KOPT-K1 (cell line): ENCODE measurements at regions not wholly inside any gene's neighbourhood (a gene's known extent, or its start where the extent isn't known, plus 50 kb on each side); places are given as distances from the start of the nearest gene placed in this dataset.

ENCODE experiments used
- H3K27ac ChIP-seq: fragments of 200-600 bp; sonication (generic); 2 replicates; pipeline ENCODE4 v1.5.1; 2016; ENCODE audit warnings: antibody characterized with exemption, mild to moderate bottlenecking, low read depth, low read length; ENCODE audit not compliant: poor library complexity, severe bottlenecking
- H3K36me3 ChIP-seq: fragments of 200-600 bp; sonication (generic); 2 replicates; pipeline ENCODE4 v1.5.1; 2017; ENCODE audit warnings: antibody characterized with exemption, mild to moderate bottlenecking, low read length, moderate library complexity; ENCODE audit not compliant: insufficient read depth
- H3K9me3 ChIP-seq: fragments of 200-600 bp; sonication (generic); 2 replicates; pipeline ENCODE4 v1.5.1; 2017; ENCODE audit warnings: antibody characterized with exemption, low read length, mild to moderate bottlenecking; ENCODE audit not compliant: insufficient read depth, poor library complexity, severe bottlenecking

DNA sequence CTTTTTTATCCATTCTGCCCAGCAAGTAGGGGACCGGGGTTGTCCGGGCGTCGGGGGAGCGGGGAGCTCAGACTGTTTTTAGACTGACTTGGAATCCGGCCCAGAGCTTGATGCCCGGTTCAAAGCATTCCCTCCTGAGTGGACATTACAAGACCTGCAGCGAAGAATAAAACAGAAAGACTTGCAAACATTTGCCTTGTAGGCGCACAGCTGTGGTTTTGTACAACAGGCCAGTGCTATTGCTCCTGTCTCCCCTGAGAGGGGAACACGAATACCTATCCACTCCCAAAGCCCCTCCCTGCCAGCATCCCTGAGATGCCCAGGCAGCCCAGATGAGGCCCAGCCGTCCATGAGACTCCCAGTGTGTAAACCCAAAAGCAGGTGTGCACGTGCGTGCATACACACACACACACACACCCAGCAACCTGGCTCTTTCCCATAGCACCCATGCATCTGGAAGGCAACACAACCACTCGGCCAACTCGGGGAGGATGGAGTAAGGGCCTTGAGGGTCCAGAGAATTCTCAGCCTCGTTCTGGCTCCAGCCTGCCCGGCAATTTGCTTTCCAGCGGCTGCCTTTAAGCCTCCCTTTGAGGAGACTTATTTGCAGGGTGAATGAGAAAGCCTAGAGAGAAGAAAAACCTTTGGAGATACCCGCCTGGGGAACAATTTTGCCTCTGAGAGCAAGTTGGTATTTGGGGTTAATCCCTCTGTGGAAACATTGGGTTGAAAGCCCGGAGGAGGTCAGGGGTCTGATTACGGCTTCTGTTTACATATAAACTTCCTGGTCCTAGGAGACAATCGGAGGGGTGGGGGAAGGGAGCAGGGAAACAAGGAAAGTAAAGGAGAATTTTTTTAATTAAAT lies 161.0 kb upstream of the HES1 start:
- Histone ChIP-seq H3K36me3 (no peaks in the 10 kb centered on the region), H3K27ac (no peak overlapping the region), H3K9me3 (no peaks in the 10 kb centered on the region)

DNA sequence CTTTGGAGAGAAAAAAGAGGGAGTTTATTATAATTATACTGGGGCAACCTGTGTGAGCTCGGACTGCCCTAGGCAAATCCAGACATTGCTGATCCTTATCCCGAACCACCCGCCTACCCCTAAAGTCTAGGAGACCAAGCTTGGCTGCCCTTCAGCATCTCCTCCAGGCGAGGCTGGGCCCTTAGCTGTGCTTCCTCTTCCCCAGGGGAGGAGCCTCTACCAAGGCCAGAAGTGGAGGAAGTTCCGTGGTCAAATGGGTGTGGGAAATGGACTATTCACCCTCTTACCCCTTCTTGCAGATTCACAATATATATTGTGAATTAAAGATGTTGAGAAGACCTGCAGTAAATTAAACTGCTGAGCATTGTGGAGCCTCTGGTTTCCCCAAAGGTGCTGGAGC lies 158.3 kb upstream of the HES1 start:
- no peaks in the 10 kb centered on the region for H3K36me3 ChIP-seq
- no peak overlapping the region for H3K27ac ChIP-seq
- no peaks in the 10 kb centered on the region for H3K9me3 ChIP-seq

DNA sequence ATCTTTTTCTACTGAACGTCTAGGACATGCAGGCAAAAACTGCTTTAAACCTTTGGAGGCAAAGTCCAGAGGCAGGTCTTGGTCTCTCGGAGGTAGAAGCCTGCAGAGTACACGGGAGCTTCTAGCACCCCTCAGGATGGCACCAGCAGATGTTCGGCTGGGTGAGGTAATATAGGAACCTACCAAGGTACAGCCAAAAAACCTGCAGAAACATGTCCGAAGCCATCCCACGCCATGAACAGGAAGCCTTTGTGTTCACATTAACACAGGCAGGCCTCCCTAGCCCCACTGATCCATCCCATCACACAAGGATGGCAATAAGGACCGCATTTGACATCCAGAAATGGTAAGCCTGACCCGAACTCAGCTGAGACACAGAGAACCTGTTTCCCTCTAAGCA lies 157.9 kb upstream of the HES1 start:
- Histone ChIP-seq H3K36me3 (no peaks in the 10 kb centered on the region), H3K27ac (no peak overlapping the region), H3K9me3 (no peaks in the 10 kb centered on the region)

DNA sequence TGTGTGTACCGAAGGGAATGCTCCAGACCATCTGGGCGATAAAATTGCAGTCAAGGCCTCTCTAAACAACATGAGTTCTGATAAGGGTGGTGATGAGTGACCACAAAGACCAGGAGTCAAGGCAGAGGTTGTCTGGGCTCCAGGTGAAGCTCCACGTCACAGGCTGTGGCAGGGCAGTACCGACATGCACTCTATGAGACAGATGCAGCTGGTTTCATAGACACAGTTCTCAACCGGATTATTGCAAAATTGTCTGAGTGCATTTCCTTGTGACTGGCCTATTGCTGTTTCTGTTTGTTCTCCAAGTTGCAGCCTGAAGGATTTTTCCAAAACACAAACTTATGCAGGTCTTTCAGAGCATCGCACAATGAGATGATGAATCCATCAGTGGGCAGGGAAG lies 157.5 kb upstream of the HES1 start:
- H3K9me3 ChIP-seq = no peaks in the 10 kb centered on the region
- no peak overlapping the region for H3K27ac ChIP-seq
- H3K36me3 ChIP-seq = no peaks in the 10 kb centered on the region

DNA sequence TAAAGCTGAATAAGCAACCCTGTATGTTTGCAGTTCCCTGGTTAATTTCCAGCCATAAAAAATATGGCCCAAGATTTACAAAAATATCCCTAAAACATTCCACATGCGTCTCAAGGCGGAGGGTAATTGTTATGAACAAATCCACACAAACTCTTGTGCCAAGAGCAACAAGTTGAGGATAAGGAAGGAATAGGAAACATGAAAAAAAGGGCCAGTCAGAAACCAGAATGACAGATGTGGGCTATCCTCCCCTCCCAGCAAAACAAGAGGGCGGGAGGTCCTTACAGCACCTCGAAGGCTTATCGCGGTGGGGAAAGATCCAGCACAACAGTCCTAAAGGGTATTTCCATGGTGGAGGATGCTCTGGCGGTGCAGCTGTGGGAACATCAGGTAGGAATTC lies 155.6 kb upstream of the HES1 start:
- no peak overlapping the region for H3K27ac ChIP-seq
- no peaks in the 10 kb centered on the region for H3K36me3 ChIP-seq

DNA sequence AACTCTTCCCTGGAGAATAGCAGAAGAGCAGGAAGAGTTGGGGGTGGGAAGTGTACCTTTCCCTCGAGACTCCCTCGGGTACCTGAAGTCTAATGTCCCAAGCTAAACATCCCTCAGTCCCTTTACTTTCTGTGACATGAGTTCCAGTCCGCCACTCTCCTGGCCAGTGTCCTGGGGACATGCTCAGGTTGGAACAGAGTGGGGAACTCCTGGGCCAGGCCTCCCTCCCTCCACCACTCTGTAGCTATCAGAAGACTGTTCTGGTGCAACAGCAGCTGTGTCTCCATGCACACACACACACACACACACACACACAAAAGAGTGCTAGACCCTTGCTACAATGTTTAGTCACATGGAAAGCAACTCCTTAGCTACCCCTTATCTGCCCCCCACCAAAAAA lies 155.0 kb upstream of the HES1 start:
- no peak overlapping the region for H3K27ac ChIP-seq
- no peaks in the 10 kb centered on the region for H3K36me3 ChIP-seq
- H3K9me3 ChIP-seq = no peaks in the 10 kb centered on the region

More for the DNA sequence above, 155.6 kb upstream of the HES1 start:
- H3K9me3 ChIP-seq = no peaks in the 10 kb centered on the region

DNA sequence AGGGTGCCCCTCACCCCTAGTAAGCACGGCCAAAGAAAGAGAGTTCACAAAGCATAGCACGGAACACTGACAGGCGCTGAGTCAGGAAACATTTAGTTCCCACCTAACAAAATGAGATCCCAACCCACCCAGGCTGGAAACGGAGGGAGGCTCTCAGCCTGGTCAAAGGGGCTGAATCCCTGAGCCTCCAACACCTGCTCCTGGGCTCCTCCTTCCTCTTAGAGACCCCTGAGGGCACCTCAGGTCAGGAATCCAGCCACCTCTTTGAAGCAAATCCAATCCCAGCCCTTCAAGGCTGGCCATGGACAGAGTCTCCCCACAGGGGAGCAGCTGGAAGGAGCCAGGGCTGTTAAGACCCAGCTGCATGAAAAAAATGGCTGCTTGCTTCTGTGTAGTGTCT lies 154.4 kb upstream of the HES1 start:
- Histone ChIP-seq H3K27ac (no peak overlapping the region), H3K9me3 (no peaks in the 10 kb centered on the region), H3K36me3 (no peaks in the 10 kb centered on the region)

DNA sequence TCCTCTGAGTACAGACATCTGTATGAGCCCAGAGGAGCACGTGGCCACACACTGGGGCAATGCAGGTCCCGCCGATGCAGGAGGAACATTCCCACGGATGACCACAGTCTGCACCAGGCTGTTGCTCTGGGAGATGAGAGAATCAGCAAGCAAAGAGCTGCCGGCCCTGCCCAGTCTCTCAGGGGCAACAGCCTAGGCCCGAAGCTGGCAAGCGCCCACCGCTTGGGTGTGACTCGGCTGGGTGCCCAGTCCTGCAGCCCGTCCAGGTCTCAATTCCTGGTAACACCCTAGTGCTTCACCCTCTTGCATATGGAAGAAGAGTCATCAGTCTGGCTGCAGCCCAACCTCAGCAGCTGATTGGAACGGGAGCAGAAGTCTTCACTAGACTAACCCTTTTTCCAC lies 153.7 kb upstream of the HES1 start:
- Histone ChIP-seq H3K27ac (no peak overlapping the region), H3K9me3 (no peaks in the 10 kb centered on the region), H3K36me3 (no peaks in the 10 kb centered on the region)

DNA sequence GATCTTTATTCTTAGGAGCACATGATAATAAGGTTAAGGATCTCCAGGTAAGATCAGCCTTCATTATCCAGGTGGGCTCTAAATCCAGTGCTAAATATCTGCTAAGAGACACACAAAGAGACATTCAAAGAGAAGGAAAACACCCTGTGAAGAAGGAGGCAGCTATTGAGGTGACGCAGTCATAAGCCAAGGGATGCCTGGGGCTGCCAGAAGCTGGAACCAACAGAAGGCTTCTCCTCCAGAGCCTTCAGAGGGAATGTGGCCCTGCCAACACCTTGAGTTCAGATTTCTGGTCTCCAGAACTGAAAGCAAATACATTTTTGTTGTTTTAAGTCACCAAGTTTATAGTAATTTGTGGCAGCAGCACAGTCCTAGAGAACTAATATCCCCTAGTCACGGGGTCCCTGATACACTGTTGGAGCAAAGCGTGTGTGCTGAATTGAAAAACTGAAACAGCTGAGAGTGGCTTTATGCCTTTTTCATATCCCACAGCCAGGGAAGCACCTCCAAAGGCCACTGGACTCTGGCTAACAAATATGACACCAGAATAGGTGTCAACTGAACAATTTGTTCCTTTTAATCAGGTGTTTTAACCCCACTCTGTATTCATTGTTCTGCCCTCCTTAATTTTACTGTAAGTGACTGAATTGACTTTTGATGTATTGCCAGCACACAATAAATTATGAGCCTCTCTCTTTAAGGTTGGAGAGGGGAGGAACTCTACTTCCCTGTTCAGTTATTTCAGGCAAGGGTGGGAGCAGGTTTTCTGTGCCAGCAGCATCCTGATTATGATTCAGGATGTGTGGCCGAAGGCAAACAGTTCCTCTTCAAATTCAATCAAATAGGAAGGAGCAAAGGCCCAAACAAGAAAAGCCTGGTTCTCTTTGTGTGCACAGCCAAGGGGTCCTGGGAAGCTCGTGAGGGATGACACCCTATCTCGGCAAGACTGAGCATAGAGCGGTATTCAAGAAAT lies 151.8 kb upstream of the HES1 start:
- H3K27ac ChIP-seq = no peak overlapping the region
- no peaks in the 10 kb centered on the region for H3K36me3 ChIP-seq
- no peaks in the 10 kb centered on the region for H3K9me3 ChIP-seq

DNA sequence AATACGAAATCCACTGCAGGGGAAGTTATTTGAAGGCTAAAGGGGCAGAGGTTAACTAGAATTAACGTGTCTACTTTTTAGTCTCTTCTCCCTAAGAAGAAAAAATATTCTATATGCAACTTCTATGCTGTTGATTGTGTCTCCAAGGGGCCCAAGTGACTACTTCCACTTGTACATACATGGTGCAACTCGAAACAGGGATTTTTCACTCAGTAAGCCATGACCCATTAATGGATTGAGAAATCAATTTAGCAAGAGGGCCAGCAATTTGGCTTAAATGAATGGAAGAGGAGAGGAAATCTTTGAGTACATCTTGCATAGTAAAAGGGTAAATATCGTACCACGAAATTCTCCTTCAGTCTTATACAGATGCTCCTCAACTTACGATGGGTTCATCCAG lies 151.1 kb upstream of the HES1 start:
- no peak overlapping the region for H3K27ac ChIP-seq
- H3K9me3 ChIP-seq = no peaks in the 10 kb centered on the region
- H3K36me3 ChIP-seq = no peaks in the 10 kb centered on the region

DNA sequence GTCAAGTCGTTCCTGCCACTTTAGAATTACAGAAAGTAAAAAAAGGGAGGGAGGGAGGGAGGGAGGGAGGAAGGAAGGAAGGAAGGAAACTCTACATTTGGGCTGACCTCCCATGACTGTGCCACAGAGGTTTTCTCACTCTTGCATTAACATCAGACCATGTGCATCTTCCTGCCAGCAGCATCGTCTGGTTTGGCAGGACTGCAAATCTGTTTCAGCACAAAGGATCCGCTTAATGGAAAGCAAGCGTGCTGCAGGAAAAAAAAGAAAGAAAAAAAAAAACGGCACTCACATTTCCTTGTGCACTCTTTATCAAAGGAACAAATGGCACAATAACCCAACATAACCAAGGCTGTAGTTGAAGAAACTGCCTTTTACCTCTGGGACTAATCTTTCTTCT lies 148.8 kb upstream of the HES1 start:
- Histone ChIP-seq H3K36me3 (no peaks in the 10 kb centered on the region), H3K9me3 (no peaks in the 10 kb centered on the region), H3K27ac (no peak overlapping the region)

DNA sequence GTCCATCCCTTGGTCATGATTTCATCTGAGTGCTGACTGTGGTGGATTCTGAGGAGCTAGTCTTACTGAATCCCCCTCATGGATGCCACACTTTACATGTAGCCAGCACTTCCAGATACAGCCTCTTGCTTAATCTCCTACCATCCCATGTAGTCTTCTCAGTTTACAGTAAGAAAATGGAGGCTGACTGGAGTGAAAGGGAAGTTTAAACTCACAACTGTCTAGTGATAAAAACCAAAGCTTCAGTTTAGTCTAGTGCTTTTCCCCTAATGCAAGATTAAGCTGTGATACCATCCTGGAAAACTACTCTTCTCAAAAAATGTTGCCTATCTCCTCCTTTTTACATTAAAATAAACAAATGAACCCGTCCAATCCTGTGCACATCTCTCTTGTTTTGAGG lies 146.8 kb upstream of the HES1 start:
- no peaks in the 10 kb centered on the region for H3K36me3 ChIP-seq
- H3K9me3 ChIP-seq = no peaks in the 10 kb centered on the region
- H3K27ac ChIP-seq = no peak overlapping the region

DNA sequence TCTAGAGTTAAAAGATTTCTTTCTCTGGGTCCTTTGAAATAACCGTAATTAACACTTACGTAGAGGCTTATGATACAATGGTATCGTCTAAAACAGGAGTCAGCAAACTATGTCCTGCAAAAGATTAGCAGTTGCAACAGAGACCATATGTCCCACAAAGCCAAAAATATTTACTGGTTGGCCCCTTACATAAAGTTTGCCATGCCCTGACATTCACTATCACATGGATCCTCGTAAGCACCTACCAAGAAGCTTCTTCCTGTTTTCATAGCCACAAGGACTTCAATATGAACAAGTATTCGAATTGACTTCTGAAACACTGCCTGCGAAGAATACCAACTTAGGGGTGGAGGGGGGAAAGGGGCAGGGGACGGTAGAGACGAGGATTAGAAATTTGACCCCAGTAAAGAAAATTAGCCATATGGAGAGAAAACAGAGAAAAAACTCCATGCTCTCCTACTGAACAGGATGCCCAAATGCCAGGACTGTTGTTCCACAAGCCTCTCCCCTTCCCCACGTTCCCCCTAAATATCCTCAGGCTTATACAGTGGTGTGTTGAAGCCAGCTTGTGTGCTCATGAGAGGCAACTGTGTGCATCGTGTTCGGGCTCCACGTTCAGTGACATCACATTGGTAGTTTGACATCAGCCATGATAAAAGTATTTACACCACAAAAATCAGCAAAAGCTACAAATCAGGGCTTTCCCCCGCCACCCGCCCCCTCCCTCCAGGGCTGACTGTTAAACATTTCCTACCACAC lies 144.1 kb upstream of the HES1 start:
- H3K27ac ChIP-seq = no peak overlapping the region
- no peaks in the 10 kb centered on the region for H3K36me3 ChIP-seq
- H3K9me3 ChIP-seq = no peaks in the 10 kb centered on the region

DNA sequence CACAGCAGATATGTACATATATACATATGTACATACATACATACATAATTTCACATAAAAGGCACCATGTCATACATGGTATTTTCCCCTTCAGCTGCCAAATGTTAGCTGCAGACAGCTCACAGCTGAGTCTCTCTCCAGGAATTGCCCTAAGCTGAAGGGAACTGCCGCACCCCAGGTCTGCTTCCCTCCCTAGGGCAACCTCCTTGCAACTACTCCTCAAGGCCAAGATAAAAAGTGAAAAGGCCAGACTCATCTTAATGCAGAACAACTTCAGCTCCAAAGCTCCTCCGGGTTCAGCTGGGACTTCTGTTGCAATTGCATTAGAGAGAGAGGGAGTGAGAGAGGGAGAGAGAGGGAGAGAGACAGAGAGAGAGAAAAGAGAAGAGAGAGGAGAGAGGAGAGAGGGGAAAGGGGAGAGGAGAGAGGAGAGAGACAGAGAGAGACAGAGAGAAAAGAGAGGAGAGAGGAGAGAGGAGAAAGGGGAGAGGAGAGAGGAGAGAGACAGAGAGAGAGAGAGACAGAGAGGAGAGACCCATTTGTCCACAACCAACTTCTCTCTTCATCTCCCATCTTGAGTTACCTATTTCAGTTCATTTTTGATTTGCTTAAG lies 143.4 kb upstream of the HES1 start:
- Histone ChIP-seq H3K27ac (no peak overlapping the region), H3K9me3 (no peaks in the 10 kb centered on the region), H3K36me3 (no peaks in the 10 kb centered on the region)
